Endothelial cell of umbilical vein (primary cell): ENCODE measurements at regions not wholly inside any gene's neighbourhood (a gene's known extent, or its start where the extent isn't known, plus 50 kb on each side); places are given as distances from the start of the nearest gene placed in this dataset.

Experiments
- BruUV-seq: library from RNA; stranded (reverse); fragments of 400-500 nt; replicated peaks from 2 replicates; lab custom pipeline; 2021; lab: Mats Ljungman, UMichigan
- CTCF ChIA-PET: fragments of 300-600, 350-600 bp; sonication (Branson Sonifier 250); formaldehyde crosslinking; loops from one replicate; lab custom pipeline; 2021; ENCODE audit warnings: antibody characterized with exemption, inconsistent platforms; lab: Charles Lee
- POLR2A ChIA-PET: fragments of 300-600, 350-600 bp; sonication (Branson Sonifier 250); formaldehyde crosslinking; loops from one replicate; lab custom pipeline; 2021; ENCODE audit warnings: antibody characterized with exemption, inconsistent platforms; lab: Charles Lee
- DNase-seq: peaks from one replicate; pipeline ENCODE4 v3.0.0-alpha.2; 2011; ENCODE audit warnings: low read depth, low spot score
- FAIRE-seq: peaks from 2 replicates; lab custom pipeline; 2011; peaks lifted over from hg19 to GRCh38; lab: Jason Lieb, UNC
- H2AFZ ChIP-seq: 2 replicates; pipeline ENCODE4 v1.6.0; 2012; ENCODE audit warnings: low read depth, low read length, control low read depth, inconsistent platforms
- H3K27ac ChIP-seq: 2 replicates; pipeline ENCODE4 v1.5.1; 2011; ENCODE audit warnings: low read depth, mild to moderate bottlenecking, control low read depth, low read length, moderate library complexity; ENCODE audit not compliant: insufficient read depth
- H3K27me3 ChIP-seq, 2 experiments: 2 replicates each; pipeline versions ENCODE4 v1.6.0 to v1.6.1; 2011; ENCODE audit warnings: low read length in 2 of 2, mixed read lengths in 1 of 2; ENCODE audit not compliant: control insufficient read depth in 2 of 2, insufficient read depth in 2 of 2
- H3K36me3 ChIP-seq, 2 experiments: 2 replicates in 1 of 2; 3 replicates in 1 of 2; pipeline ENCODE4 v1.5.1; 2011; ENCODE audit warnings: low read length in 2 of 2, mild to moderate bottlenecking in 1 of 2, moderate library complexity in 1 of 2; ENCODE audit not compliant: control insufficient read depth in 2 of 2, insufficient read depth in 2 of 2; ENCODE audit errors: extremely low read depth in 1 of 2
- H3K4me1 ChIP-seq: 3 replicates; pipeline ENCODE4 v1.5.1; 2011; ENCODE audit warnings: mild to moderate bottlenecking, low read length; ENCODE audit not compliant: control insufficient read depth, insufficient read depth; ENCODE audit errors: extremely low read depth
- H3K4me2 ChIP-seq: 2 replicates; pipeline ENCODE4 v1.6.1; 2011; ENCODE audit warnings: low read length, control low read depth, mixed read lengths; ENCODE audit not compliant: insufficient read depth
- H3K4me3 ChIP-seq, 3 experiments: fragments of 200-600 bp in 1 of 3; sonication (generic), shearing (Covaris generic) in 1 of 3; replicated peaks in 1 of 3; 2 replicates each; pipeline ENCODE4 v1.5.1; 2011 to 2016; ENCODE audit warnings: control low read depth in 3 of 3, low read length in 3 of 3, mild to moderate bottlenecking in 2 of 3, inconsistent platforms in 1 of 3, low read depth in 1 of 3, moderate library complexity in 1 of 3; ENCODE audit not compliant: insufficient read depth in 1 of 3
- H3K79me2 ChIP-seq: 2 replicates; pipeline ENCODE4 v1.6.0; 2012; ENCODE audit warnings: low read length, inconsistent platforms; ENCODE audit not compliant: control insufficient read depth, insufficient read depth
- H3K9ac ChIP-seq: replicated peaks from 2 replicates; pipeline ENCODE3; 2011; ENCODE audit warnings: low read length, control low read depth; ENCODE audit not compliant: insufficient read depth; ENCODE audit errors: extremely low read depth
- H3K9me1 ChIP-seq: replicated peaks from 3 replicates; pipeline ENCODE4 v1.6.0; 2011; ENCODE audit warnings: mild to moderate bottlenecking, low read length; ENCODE audit not compliant: control insufficient read depth, insufficient read depth; ENCODE audit errors: extremely low read depth
- H3K9me3 ChIP-seq: replicated peaks from 2 replicates; pipeline ENCODE4 v1.5.1; 2012; ENCODE audit warnings: low read length, inconsistent platforms; ENCODE audit not compliant: control insufficient read depth, insufficient read depth
- H4K20me1 ChIP-seq: replicated peaks from 2 replicates; pipeline ENCODE3; 2011; ENCODE audit warnings: mild to moderate bottlenecking, low read length; ENCODE audit not compliant: control insufficient read depth, insufficient read depth; ENCODE audit errors: extremely low read depth
- EZH2 ChIP-seq: IDR thresholded peaks from 2 replicates; pipeline ENCODE4 v1.6.1; 2012; ENCODE audit warnings: borderline replicate concordance, low read depth, mild to moderate bottlenecking, moderate library complexity, low read length, inconsistent platforms; ENCODE audit not compliant: severe bottlenecking
- FOS ChIP-seq: IDR thresholded peaks from 2 replicates; pipeline ENCODE4 v1.6.1; 2011; ENCODE audit warnings: mild to moderate bottlenecking, low read length, moderate library complexity, borderline replicate concordance; ENCODE audit not compliant: insufficient read depth
- GATA2 ChIP-seq: IDR thresholded peaks from 2 replicates; pipeline ENCODE4 v1.7.0; 2011; ENCODE audit warnings: low read depth, mild to moderate bottlenecking, moderate library complexity, mixed read lengths, low read length; ENCODE audit not compliant: insufficient read length, insufficient read depth
- JUN ChIP-seq: IDR thresholded peaks from 2 replicates; pipeline ENCODE4 v1.6.1; 2011; ENCODE audit warnings: borderline replicate concordance, low read depth; ENCODE audit not compliant: insufficient read length, insufficient read depth
- MYC ChIP-seq: IDR thresholded peaks from one replicate; pipeline ENCODE4 v1.6.1; 2011; ENCODE audit warnings: mild to moderate bottlenecking, low read depth, low read length
- POLR2A ChIP-seq: IDR thresholded peaks from 2 replicates; pipeline ENCODE4 v1.6.1; 2012; ENCODE audit warnings: low read depth, mild to moderate bottlenecking, control low read depth, low read length
- POLR2AphosphoS5 ChIP-seq: IDR thresholded peaks from 2 replicates; pipeline ENCODE4 v1.6.1; 2012; ENCODE audit warnings: low read depth, mild to moderate bottlenecking, control low read depth, low read length, moderate library complexity; ENCODE audit not compliant: insufficient read depth
- dilution Hi-C: fragments of 300-500 bp; cut with MboI; formaldehyde crosslinking; loops from one replicate; pipeline ENCODE4 v1.15.0; 2019; ENCODE audit warnings: low sequenced_read_pairs; ENCODE audit not compliant: extremely low pct_ligation_motif_present
- intact Hi-C: fragments of 100-400 bp; cut with micrococcal nuclease; formaldehyde crosslinking; loops from one replicate; pipeline ENCODE4 v1.10.0; 2022
- TF ChIP-seq, protein P1 (sequence below): IDR thresholded peaks from 2 replicates; pipeline ENCODE4 v1.6.1; 2011; ENCODE audit not compliant: insufficient read depth, insufficient read length
- TF ChIP-seq, protein P2 (sequence below), 2 donors: IDR thresholded peaks; 1 replicate in 1 of 2; 2 replicates in 1 of 2; pipeline ENCODE4 v1.5.1; 2011; ENCODE audit warnings: low read length in 2 of 2, mild to moderate bottlenecking in 2 of 2, moderate library complexity in 2 of 2, control low read depth in 1 of 2, inconsistent platforms in 1 of 2, low read depth in 1 of 2; ENCODE audit not compliant: insufficient read depth in 1 of 2; ENCODE audit errors: extremely low read depth in 1 of 2

DNA sequence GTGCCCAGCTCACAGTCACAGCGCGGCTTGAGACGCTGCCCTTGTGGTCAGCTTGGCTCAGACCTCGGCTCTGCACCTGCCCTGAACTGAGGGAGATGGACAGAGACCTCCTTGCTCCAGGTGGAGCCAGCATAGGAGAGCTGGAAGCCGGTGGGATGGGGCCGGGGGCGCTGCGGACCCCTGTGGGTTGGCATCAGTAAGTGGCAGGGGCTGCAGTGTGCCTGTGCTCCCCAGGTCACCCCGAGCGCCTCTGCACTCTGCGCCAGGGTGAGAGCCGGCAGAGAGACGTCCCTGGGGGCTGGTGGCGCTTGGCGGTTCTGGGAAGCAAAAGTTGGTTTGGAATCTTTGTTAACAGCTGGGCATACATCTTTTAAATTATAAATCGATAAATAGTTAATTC lies 105.6 kb upstream of the TTC34 start:
- Histone ChIP-seq H3K4me3 (no peak overlapping the region), H3K79me2 (no peaks in the 10 kb centered on the region), H2AFZ (no peak overlapping the region), H3K4me2 (no peak overlapping the region), H3K9me1 (no peaks in the 10 kb centered on the region), H3K27me3 (no peaks in the 10 kb centered on the region), H3K9me3 (peaks cover 8% of the 10 kb centered on the region), H4K20me1 (no peaks in the 10 kb centered on the region), H3K4me1 (no peaks in the 10 kb centered on the region), H3K36me3 (no peaks in the 10 kb centered on the region), H3K9ac (no peak overlapping the region), H3K27ac (no peak overlapping the region)
- intact Hi-C loops (no loop called here), dilution Hi-C loops (no loop called here)
- ChIA-PET CTCF (no interaction called here), POLR2A (no interaction called here)
- no peak for FAIRE-seq
- BruUV-seq, result no TSS peak
- DNase-seq, result no peak
- TF ChIP-seq, protein P1, sequence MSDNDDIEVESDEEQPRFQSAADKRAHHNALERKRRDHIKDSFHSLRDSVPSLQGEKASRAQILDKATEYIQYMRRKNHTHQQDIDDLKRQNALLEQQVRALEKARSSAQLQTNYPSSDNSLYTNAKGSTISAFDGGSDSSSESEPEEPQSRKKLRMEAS, result no peak
- TF ChIP-seq POLR2A, result no peak
- TF ChIP-seq EZH2, result no peak
- TF ChIP-seq, protein P2, sequence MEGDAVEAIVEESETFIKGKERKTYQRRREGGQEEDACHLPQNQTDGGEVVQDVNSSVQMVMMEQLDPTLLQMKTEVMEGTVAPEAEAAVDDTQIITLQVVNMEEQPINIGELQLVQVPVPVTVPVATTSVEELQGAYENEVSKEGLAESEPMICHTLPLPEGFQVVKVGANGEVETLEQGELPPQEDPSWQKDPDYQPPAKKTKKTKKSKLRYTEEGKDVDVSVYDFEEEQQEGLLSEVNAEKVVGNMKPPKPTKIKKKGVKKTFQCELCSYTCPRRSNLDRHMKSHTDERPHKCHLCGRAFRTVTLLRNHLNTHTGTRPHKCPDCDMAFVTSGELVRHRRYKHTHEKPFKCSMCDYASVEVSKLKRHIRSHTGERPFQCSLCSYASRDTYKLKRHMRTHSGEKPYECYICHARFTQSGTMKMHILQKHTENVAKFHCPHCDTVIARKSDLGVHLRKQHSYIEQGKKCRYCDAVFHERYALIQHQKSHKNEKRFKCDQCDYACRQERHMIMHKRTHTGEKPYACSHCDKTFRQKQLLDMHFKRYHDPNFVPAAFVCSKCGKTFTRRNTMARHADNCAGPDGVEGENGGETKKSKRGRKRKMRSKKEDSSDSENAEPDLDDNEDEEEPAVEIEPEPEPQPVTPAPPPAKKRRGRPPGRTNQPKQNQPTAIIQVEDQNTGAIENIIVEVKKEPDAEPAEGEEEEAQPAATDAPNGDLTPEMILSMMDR (IDR thresholded peaks at IDR 0.05; ENCODE audit: extremely low read depth in 1 of 2, insufficient read depth in 1 of 2, low read depth in 1 of 2, low read length in 2 of 2), result no peak
- no peak for TF ChIP-seq JUN
- no peak for TF ChIP-seq POLR2AphosphoS5
- TF ChIP-seq GATA2, result no peak
- TF ChIP-seq FOS, result no peak
- TF ChIP-seq MYC, result no peak
